H1 (cell line): ENCODE measurements at regions not wholly inside any gene's neighbourhood (a gene's known extent, or its start where the extent isn't known, plus 50 kb on each side); places are given as distances from the start of the nearest gene placed in this dataset.

Experiments
- CTCF ChIA-PET: fragments of 300-600 bp; sonication (Branson Sonifier 250); formaldehyde crosslinking; loops from one replicate; lab custom pipeline; 2021; ENCODE audit not compliant: partially characterized antibody; lab: Charles Lee
- POLR2A ChIA-PET: fragments of 300-600 bp; sonication (Branson Sonifier 250); formaldehyde crosslinking; loops from one replicate; lab custom pipeline; 2021; ENCODE audit warnings: inconsistent platforms; ENCODE audit not compliant: partially characterized antibody; lab: Charles Lee
- DNase-seq, 2 experiments: peaks; one replicate each; pipeline versions ENCODE4 v3.0.0 to v3.0.0-alpha.2; 2010 to 2022; ENCODE audit warnings: low spot score in 2 of 2, low read depth in 1 of 2, mixed read lengths in 1 of 2
- FAIRE-seq: peaks from 2 replicates; lab custom pipeline; 2011; peaks lifted over from hg19 to GRCh38; lab: Jason Lieb, UNC
- H2AFZ ChIP-seq: 2 replicates; pipeline ENCODE4 v1.8.1; 2012; ENCODE audit warnings: low read length, inconsistent platforms
- H2AK5ac ChIP-seq: 2 replicates; pipeline ENCODE4 v1.6.1; 2013; ENCODE audit warnings: low read depth, low read length
- H2BK120ac ChIP-seq: replicated peaks from 2 replicates; pipeline ENCODE3; 2013; ENCODE audit warnings: low read depth, low read length, inconsistent platforms
- H2BK12ac ChIP-seq: 2 replicates; pipeline ENCODE4 v1.6.1; 2013; ENCODE audit warnings: low read depth, low read length
- H2BK15ac ChIP-seq: 2 replicates; pipeline ENCODE4 v1.6.1; 2013; ENCODE audit warnings: low read length
- H2BK20ac ChIP-seq: 2 replicates; pipeline ENCODE4 v1.6.1; 2013; ENCODE audit warnings: low read length
- H2BK5ac ChIP-seq: 2 replicates; pipeline ENCODE4 v1.6.1; 2013; ENCODE audit warnings: low read depth, low read length
- H3K14ac ChIP-seq: 2 replicates; pipeline ENCODE4 v1.6.1; 2013; ENCODE audit warnings: inconsistent platforms; ENCODE audit not compliant: insufficient read length
- H3K18ac ChIP-seq: 2 replicates; pipeline ENCODE4 v1.6.1; 2013; ENCODE audit warnings: low read length; ENCODE audit errors: extremely low read depth
- H3K23ac ChIP-seq: 2 replicates; pipeline ENCODE4 v1.6.1; 2013; ENCODE audit warnings: inconsistent platforms; ENCODE audit not compliant: insufficient read length
- H3K23me2 ChIP-seq: 2 replicates; pipeline ENCODE4 v1.6.1; 2013; ENCODE audit warnings: low read depth, low read length
- H3K27ac ChIP-seq: 2 replicates; pipeline ENCODE4 v1.6.1; 2011; ENCODE audit warnings: low read depth, low read length, inconsistent platforms
- H3K27me3 ChIP-seq, 4 experiments: replicated peaks in 1 of 4; 1 replicate in 1 of 4; 2 replicates in 3 of 4; pipeline versions ENCODE4 v1.6.1 to v1.8.1; 2011 to 2013; ENCODE audit warnings: low read length in 3 of 4, mild to moderate bottlenecking in 3 of 4, inconsistent platforms in 2 of 4, mixed read lengths in 2 of 4, moderate library complexity in 1 of 4; ENCODE audit not compliant: control insufficient read depth in 3 of 4, insufficient read depth in 3 of 4; ENCODE audit errors: extremely low read depth in 1 of 4
- H3K36me3 ChIP-seq, 4 experiments: 2 replicates each; pipeline versions ENCODE4 v1.6.1 to v1.8.1; 2011 to 2013; ENCODE audit warnings: mild to moderate bottlenecking in 4 of 4, low read length in 3 of 4, moderate library complexity in 2 of 4, control low read depth in 1 of 4, inconsistent platforms in 1 of 4; ENCODE audit not compliant: insufficient read depth in 4 of 4, control insufficient read depth in 2 of 4
- H3K4ac ChIP-seq: replicated peaks from 2 replicates; pipeline ENCODE3; 2013; ENCODE audit warnings: low read length, low read depth, mixed read lengths, inconsistent platforms; ENCODE audit not compliant: insufficient read length
- H3K4me1 ChIP-seq, 4 experiments: replicated peaks in 1 of 4; 1 replicate in 1 of 4; 2 replicates in 3 of 4; pipeline versions ENCODE4 v1.6.1 to v1.8.1; 2011 to 2013; ENCODE audit warnings: low read length in 3 of 4, inconsistent platforms in 2 of 4, mixed read lengths in 1 of 4; ENCODE audit not compliant: insufficient read depth in 4 of 4, control insufficient read depth in 3 of 4
- H3K4me2 ChIP-seq, 2 experiments: 2 replicates each; pipeline versions ENCODE4 v1.6.1 to v1.8.1; 2011 to 2013; ENCODE audit warnings: low read depth in 2 of 2, low read length in 2 of 2, control low read depth in 1 of 2, inconsistent platforms in 1 of 2, mild to moderate bottlenecking in 1 of 2; ENCODE audit not compliant: insufficient read depth in 1 of 2
- H3K4me3 ChIP-seq, 4 experiments: fragments of 200-600, 300-600 bp in 1 of 4; sonication (generic), shearing (Covaris generic), sonication (Bioruptor Twin) in 1 of 4; 2 replicates each; pipeline versions ENCODE4 v1.5.1 to v1.8.1; 2011 to 2016; ENCODE audit warnings: low read length in 4 of 4, low read depth in 3 of 4, control low read depth in 2 of 4, inconsistent platforms in 2 of 4, mild to moderate bottlenecking in 2 of 4, mixed read lengths in 1 of 4, moderate library complexity in 1 of 4; ENCODE audit not compliant: insufficient read depth in 2 of 4; ENCODE audit errors: extremely low read depth in 1 of 4
- H3K56ac ChIP-seq: replicated peaks from 2 replicates; pipeline ENCODE3; 2013; ENCODE audit warnings: low read depth, mild to moderate bottlenecking, mixed read lengths, low read length, inconsistent platforms; ENCODE audit not compliant: insufficient read length
- H3K79me1 ChIP-seq: 2 replicates; pipeline ENCODE4 v1.6.1; 2013; ENCODE audit warnings: low read depth, low read length, control low read depth
- H3K79me2 ChIP-seq, 2 experiments: 2 replicates each; pipeline versions ENCODE4 v1.6.1 to v1.8.1; 2012 to 2013; ENCODE audit warnings: low read length in 2 of 2, mild to moderate bottlenecking in 2 of 2, inconsistent platforms in 1 of 2; ENCODE audit not compliant: insufficient read depth in 2 of 2, control insufficient read depth in 1 of 2
- H3K9ac ChIP-seq, 4 experiments: replicated peaks in 1 of 4; 1 replicate in 1 of 4; 2 replicates in 3 of 4; pipeline versions ENCODE4 v1.6.1 to v1.8.1; 2011 to 2013; ENCODE audit warnings: low read depth in 3 of 4, low read length in 3 of 4, control low read depth in 2 of 4, mild to moderate bottlenecking in 2 of 4, moderate library complexity in 2 of 4, inconsistent platforms in 1 of 4; ENCODE audit errors: extremely low read depth in 1 of 4
- H3K9me3 ChIP-seq, 2 experiments: 2 replicates each; pipeline versions ENCODE4 v1.6.1 to v1.8.1; 2012 to 2013; ENCODE audit warnings: mild to moderate bottlenecking in 2 of 2, moderate library complexity in 2 of 2, control low read depth in 1 of 2, inconsistent platforms in 1 of 2, low read depth in 1 of 2, low read length in 1 of 2, mixed read lengths in 1 of 2; ENCODE audit not compliant: insufficient read depth in 2 of 2
- H4K20me1 ChIP-seq, 2 experiments: replicated peaks in 1 of 2; 2 replicates each; pipeline versions ENCODE3 to v1.8.1; 2011 to 2013; ENCODE audit warnings: inconsistent platforms in 2 of 2, low read length in 2 of 2, mild to moderate bottlenecking in 1 of 2; ENCODE audit not compliant: insufficient read depth in 2 of 2, control insufficient read depth in 1 of 2
- H4K5ac ChIP-seq: 2 replicates; pipeline ENCODE4 v1.6.1; 2013; ENCODE audit warnings: low read length, low read depth, mixed read lengths, inconsistent platforms; ENCODE audit not compliant: insufficient read length
- H4K8ac ChIP-seq: 2 replicates; pipeline ENCODE4 v1.8.0; 2013; ENCODE audit warnings: mild to moderate bottlenecking, moderate library complexity, low read length, inconsistent platforms; ENCODE audit not compliant: insufficient read depth; ENCODE audit errors: extremely low read depth
- H4K91ac ChIP-seq: replicated peaks from 2 replicates; pipeline ENCODE3; 2013; ENCODE audit warnings: low read length, mixed read lengths, inconsistent platforms; ENCODE audit not compliant: insufficient read length
- WGBS, 2 experiments: shearing (Covaris generic) in 1 of 2; methylation state at CpG; one replicate each; pipeline versions ENCODE4 v1.1.6 to v1.1.7; 2013 to 2015; ENCODE audit warnings: low lambda C conversion rate in 2 of 2, mixed read lengths in 2 of 2, inconsistent platforms in 1 of 2, low coverage in 1 of 2, missing lambda C conversion rate in 1 of 2; ENCODE audit not compliant: insufficient replicate concordance in 2 of 2, insufficient coverage in 1 of 2, insufficient read length in 1 of 2; ENCODE audit errors: extremely low coverage in 1 of 2, missing lambda C conversion rate in 1 of 2; 5-methylcytosine and 5-hydroxymethylcytosine counted together

GRCh38 chr4:4614925-4615678, 73.3 kb upstream of the STX18 start:
- H3K79me1 ChIP-seq = no peaks in the 10 kb centered on the region; the same call in 1 of the 2 replicates
- H2BK15ac ChIP-seq = no peak overlapping the region
- 82% methylated on average over 8 of the region's 8 CpGs; no CpG with 5 or more reads in 1 of the 2 experiments for WGBS, 2 experiments
- H2BK5ac ChIP-seq = no peak overlapping the region
- FAIRE-seq (no peak), DNase-seq (no peak)
- no peak overlapping the region for H2BK20ac ChIP-seq
- no peak overlapping the region for H3K4me3 ChIP-seq
- no peaks in the 10 kb centered on the region for H3K79me2 ChIP-seq
- H3K9ac ChIP-seq = no peak overlapping the region
- H4K20me1 ChIP-seq = peaks cover 0 to 9% of the 10 kb centered on the region in 2 experiments
- no peak overlapping the region for H4K5ac ChIP-seq
- H3K9me3 ChIP-seq = no peaks in the 10 kb centered on the region
- no peak overlapping the region for H4K8ac ChIP-seq
- POLR2A ChIA-PET = interaction anchor here (0.5 kb wide), 1 partner anchor 9 kb away, joined by 3 read pairs; no protein-coding TSS in a partner anchor
- H2AK5ac ChIP-seq = no peak overlapping the region
- no peak overlapping the region for H3K23ac ChIP-seq
- no peak overlapping the region for H3K18ac ChIP-seq
- CTCF ChIA-PET = interaction anchor here (0.9 to 1.8 kb wide), 2 partner anchors 20 to 96 kb away, joined by 3 to 4 read pairs; no protein-coding TSS in a partner anchor
- H3K27ac ChIP-seq = no peak overlapping the region
- no peak overlapping the region for H3K4ac ChIP-seq
- H4K91ac ChIP-seq = no peak overlapping the region
- H3K56ac ChIP-seq = no peak overlapping the region
- H2BK120ac ChIP-seq = no peak overlapping the region
- H3K23me2 ChIP-seq = no peaks in the 10 kb centered on the region
- H3K14ac ChIP-seq = no peak overlapping the region
- H3K4me2 ChIP-seq = no peak overlapping the region
- peaks cover 0 to 3% (median under 1%) of the 10 kb centered on the region in 4 experiments; a peak in 3 of 7 replicates for H3K4me1 ChIP-seq
- peaks cover 0 to 2% (median 0%) of the 10 kb centered on the region in 4 experiments; a peak in 1 of 7 replicates for H3K27me3 ChIP-seq
- H3K36me3 ChIP-seq = no peaks in the 10 kb centered on the region
- no peak overlapping the region for H2BK12ac ChIP-seq
- H2AFZ ChIP-seq = no peak overlapping the region
